Neuronal stem cell (in vitro differentiated cells): ENCODE measurements at regions not wholly inside any gene's neighbourhood (a gene's known extent, or its start where the extent isn't known, plus 50 kb on each side); places are given as distances from the start of the nearest gene placed in this dataset.
A peak's percentile ranks its signal among the peaks of the same experiment; 100 is the strongest.

Experiments used
- DNase-seq: peaks from one replicate; pipeline ENCODE4 v3.0.0-alpha.2; 2013; ENCODE audit warnings: low spot score
- H2AFZ ChIP-seq: one replicate; pipeline ENCODE4 v1.6.1; 2013; ENCODE audit warnings: mild to moderate bottlenecking, low read length, inconsistent platforms
- H2AK5ac ChIP-seq: 2 replicates; pipeline ENCODE4 v1.6.1; 2013; ENCODE audit warnings: low read depth, mild to moderate bottlenecking, inconsistent platforms, low read length, moderate library complexity, mixed read lengths
- H2BK120ac ChIP-seq: 2 replicates; pipeline ENCODE4 v1.6.1; 2013; ENCODE audit warnings: low read depth, mild to moderate bottlenecking, inconsistent platforms, low read length, moderate library complexity, mixed read lengths
- H2BK12ac ChIP-seq: one replicate; pipeline ENCODE4 v1.6.1; 2013; ENCODE audit warnings: low read length, inconsistent platforms
- H2BK15ac ChIP-seq: 2 replicates; pipeline ENCODE4 v1.6.1; 2013; ENCODE audit warnings: mild to moderate bottlenecking, low read length, inconsistent platforms, mixed read lengths
- H2BK5ac ChIP-seq: one replicate; pipeline ENCODE4 v1.6.1; 2013; ENCODE audit warnings: inconsistent platforms, mild to moderate bottlenecking, low read length, moderate library complexity
- H3K14ac ChIP-seq: one replicate; pipeline ENCODE4 v1.6.1; 2013; ENCODE audit warnings: low read length, inconsistent platforms
- H3K18ac ChIP-seq: 2 replicates; pipeline ENCODE4 v1.6.1; 2013; ENCODE audit warnings: low read length, inconsistent platforms
- H3K23ac ChIP-seq: 2 replicates; pipeline ENCODE4 v1.6.1; 2013; ENCODE audit warnings: low read depth, mild to moderate bottlenecking, mixed read lengths, low read length, inconsistent platforms; ENCODE audit not compliant: poor library complexity
- H3K27ac ChIP-seq: replicated peaks from 3 replicates; pipeline ENCODE4 v1.5.1; 2013; ENCODE audit warnings: low read length, inconsistent platforms
- H3K27me3 ChIP-seq, 3 experiments: 2 replicates each; pipeline ENCODE4 v1.6.1; 2013; ENCODE audit warnings: low read length in 3 of 3, mild to moderate bottlenecking in 2 of 3, inconsistent platforms in 1 of 3, low read depth in 1 of 3, mixed read lengths in 1 of 3, moderate library complexity in 1 of 3; ENCODE audit not compliant: control insufficient read depth in 3 of 3, insufficient read depth in 3 of 3
- H3K36me3 ChIP-seq, 2 donors: replicated peaks in 1 of 2; 2 replicates each; pipeline ENCODE4 v1.6.1; 2013; ENCODE audit warnings: low read length in 2 of 2; ENCODE audit not compliant: control insufficient read depth in 2 of 2, insufficient read depth in 2 of 2
- H3K4ac ChIP-seq: 2 replicates; pipeline ENCODE4 v1.6.1; 2013; ENCODE audit warnings: inconsistent platforms, mild to moderate bottlenecking, low read length, moderate library complexity
- H3K4me1 ChIP-seq, 2 donors: 1 replicate in 1 of 2; 2 replicates in 1 of 2; pipeline ENCODE4 v1.6.1; 2013; ENCODE audit warnings: low read length in 2 of 2, low read depth in 1 of 2; ENCODE audit not compliant: control insufficient read depth in 2 of 2, insufficient read depth in 1 of 2
- H3K4me2 ChIP-seq: one replicate; pipeline ENCODE4 v1.6.1; 2013; ENCODE audit warnings: mild to moderate bottlenecking, low read length, inconsistent platforms; ENCODE audit not compliant: insufficient read depth, poor library complexity, severe bottlenecking
- H3K4me3 ChIP-seq, 2 donors: 2 replicates each; pipeline ENCODE4 v1.5.1; 2013; ENCODE audit warnings: low read length in 2 of 2, mild to moderate bottlenecking in 2 of 2, inconsistent platforms in 1 of 2, moderate library complexity in 1 of 2
- H3K79me1 ChIP-seq: one replicate; pipeline ENCODE4 v1.6.1; 2013; ENCODE audit warnings: low read depth, mild to moderate bottlenecking, inconsistent platforms, low read length, moderate library complexity
- H3K9ac ChIP-seq: one replicate; pipeline ENCODE4 v1.6.1; 2013; ENCODE audit warnings: mild to moderate bottlenecking, low read depth, low read length, inconsistent platforms; ENCODE audit not compliant: poor library complexity
- H3K9me3 ChIP-seq, 2 donors: replicated peaks in 1 of 2; 2 replicates each; pipeline versions ENCODE3 to v1.6.1; 2013; ENCODE audit warnings: low read length in 2 of 2, mild to moderate bottlenecking in 2 of 2, inconsistent platforms in 1 of 2, low read depth in 1 of 2, mixed read lengths in 1 of 2, moderate library complexity in 1 of 2; ENCODE audit not compliant: control insufficient read depth in 2 of 2, insufficient read depth in 1 of 2
- H4K8ac ChIP-seq: one replicate; pipeline ENCODE4 v1.6.1; 2013; ENCODE audit warnings: low read depth, mild to moderate bottlenecking, inconsistent platforms, low read length, moderate library complexity
- H4K91ac ChIP-seq: one replicate; pipeline ENCODE4 v1.6.1; 2013; ENCODE audit warnings: low read length, low read depth, mild to moderate bottlenecking, inconsistent platforms; ENCODE audit not compliant: poor library complexity
- WGBS, 2 donors: extraction: QIAGEN DNeasy Blood & Tissue Kit; methylation state at CpG; one replicate each; pipeline ENCODE4 v1.1.7; 2013; ENCODE audit warnings: missing lambda C conversion rate in 2 of 2, mixed read lengths in 1 of 2; ENCODE audit not compliant: insufficient read length in 2 of 2, insufficient replicate concordance in 1 of 2; ENCODE audit errors: extremely low coverage in 2 of 2; 5-methylcytosine and 5-hydroxymethylcytosine counted together

DNA sequence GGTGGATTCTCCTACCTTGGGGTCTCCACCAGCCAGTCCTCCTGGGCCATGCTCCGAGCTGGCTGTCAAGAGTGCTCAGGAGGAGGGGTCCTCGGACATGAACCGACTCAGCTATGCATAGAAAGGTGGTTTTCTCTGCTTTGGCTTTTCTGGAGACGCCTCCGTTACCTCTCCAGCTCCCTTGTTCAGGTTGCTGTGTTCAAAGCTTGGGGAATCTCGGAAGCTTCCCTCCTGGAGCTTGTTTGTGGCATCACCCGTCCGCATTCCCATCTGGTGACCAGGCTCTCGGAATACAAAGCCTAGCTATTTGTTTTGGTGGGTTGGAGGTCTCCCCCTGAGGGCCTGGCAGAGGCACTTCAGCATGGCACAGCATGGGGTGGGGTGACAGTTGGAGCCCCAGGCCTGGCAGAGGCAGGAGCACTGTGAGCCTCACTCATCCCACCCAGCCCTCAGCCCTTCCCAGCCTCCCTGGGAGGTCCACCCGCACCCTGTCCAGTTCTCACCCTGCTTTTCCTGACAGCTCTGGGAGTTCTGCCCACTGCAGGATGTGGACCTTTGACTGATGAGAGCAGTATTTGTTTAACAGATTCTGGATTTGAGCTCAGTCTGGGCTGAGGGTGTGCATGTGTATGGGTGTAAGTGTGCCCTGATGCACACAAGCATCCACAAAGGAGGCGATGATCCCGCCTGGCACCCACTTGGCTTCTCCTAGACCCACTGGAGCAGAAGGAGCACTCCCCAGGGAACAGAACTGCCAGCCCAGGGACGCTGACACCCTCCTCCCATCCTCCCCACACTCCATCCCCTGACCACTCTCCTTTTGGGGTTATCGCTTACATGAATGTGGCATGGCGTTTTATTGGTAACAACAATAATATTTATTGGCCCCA is 107.3 kb upstream of the HS6ST1 start:
- no peaks in the 10 kb centered on the region for H3K27me3 ChIP-seq
- no peaks in the 10 kb centered on the region for H3K79me1 ChIP-seq
- no peak overlapping the region for H2AFZ ChIP-seq
- H2AK5ac ChIP-seq: no peak overlapping the region
- no peak overlapping the region for H4K8ac ChIP-seq
- H3K4ac ChIP-seq: no peak overlapping the region
- H2BK12ac ChIP-seq: no peak overlapping the region
- WGBS, 2 donors: no CpG with 5 or more reads among the region's 15 CpGs
- DNase-seq: no peak
- no peak overlapping the region for H3K9ac ChIP-seq
- H4K91ac ChIP-seq: no peak overlapping the region
- no peaks in the 10 kb centered on the region for H3K36me3 ChIP-seq
- no peak overlapping the region for H2BK5ac ChIP-seq
- H3K27ac ChIP-seq: no peak overlapping the region
- peak overlapping the region; percentile 74 for H3K18ac ChIP-seq
- H3K4me2 ChIP-seq: no peak overlapping the region
- H3K4me3 ChIP-seq: no peak overlapping the region
- H2BK15ac ChIP-seq: no peak overlapping the region
- H3K4me1 ChIP-seq: peaks cover 3 to 9% of the 10 kb centered on the region in 2 donors
- H2BK120ac ChIP-seq: no peak overlapping the region
- no peak overlapping the region for H3K14ac ChIP-seq
- H3K23ac ChIP-seq: no peak overlapping the region
- peaks cover 6 to 19% of the 10 kb centered on the region in 2 donors for H3K9me3 ChIP-seq

DNA sequence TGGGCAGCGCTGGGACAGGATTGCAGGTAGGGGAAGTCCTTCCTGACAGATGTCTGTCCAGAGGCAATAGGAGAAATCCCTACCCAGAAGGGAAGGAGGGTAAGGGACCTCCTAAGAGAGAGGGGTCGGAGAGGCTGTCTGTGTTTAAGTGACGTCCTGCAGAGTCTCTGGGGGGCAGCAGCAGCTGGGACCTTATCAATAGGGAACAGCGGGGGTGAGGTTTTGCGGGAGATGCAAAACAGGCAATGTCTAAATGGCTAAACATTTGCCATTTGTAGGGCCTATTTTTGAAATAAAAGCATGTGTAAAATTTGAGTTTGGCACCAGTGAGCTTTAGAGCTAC is 108.7 kb upstream of the HS6ST1 start:
- no CpG with 5 or more reads among the region's 5 CpGs for WGBS, 2 donors
- Histone ChIP-seq H3K18ac (no peak overlapping the region), H2AK5ac (no peak overlapping the region), H2BK120ac (no peak overlapping the region), H3K23ac (no peak overlapping the region), H3K4ac (no peak overlapping the region), H3K27me3 (no peaks in the 10 kb centered on the region), H4K91ac (no peak overlapping the region), H3K14ac (no peak overlapping the region), H2AFZ (no peak overlapping the region), H2BK5ac (no peak overlapping the region), H3K4me3 (no peak overlapping the region), H3K4me2 (no peak overlapping the region), H3K36me3 (no peaks in the 10 kb centered on the region), H2BK12ac (no peak overlapping the region), H3K4me1 (peaks cover 3 to 9% of the 10 kb centered on the region in 2 donors), H4K8ac (no peak overlapping the region), H2BK15ac (no peak overlapping the region), H3K9ac (no peak overlapping the region), H3K79me1 (no peaks in the 10 kb centered on the region), H3K9me3 (peaks cover 4 to 14% of the 10 kb centered on the region in 2 donors), H3K27ac (no peak overlapping the region)
- DNase-seq: no peak

DNA sequence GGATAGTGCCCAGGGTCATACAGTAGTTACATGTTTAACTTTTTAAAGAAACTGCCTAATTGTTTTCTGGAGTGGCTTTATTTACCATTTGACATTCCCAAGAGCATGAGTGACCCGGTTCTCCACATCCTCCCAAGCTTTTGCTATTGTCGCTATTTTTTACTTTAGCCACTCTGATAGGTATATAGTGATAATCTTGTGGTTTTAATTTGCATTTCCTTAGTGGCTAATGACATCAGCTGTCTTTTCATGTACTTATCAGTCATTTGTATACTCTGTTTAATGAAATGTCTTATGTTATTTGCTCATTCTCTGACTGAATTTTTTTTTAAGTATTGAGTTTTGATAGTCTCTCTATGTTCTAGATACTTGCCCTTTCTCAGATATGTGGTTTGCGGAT is 109.7 kb upstream of the HS6ST1 start:
- no peak overlapping the region for H3K23ac ChIP-seq
- no peak for DNase-seq
- H4K91ac ChIP-seq: no peak overlapping the region
- H3K4me1 ChIP-seq: peaks cover 3 to 9% of the 10 kb centered on the region in 2 donors
- no peak overlapping the region for H3K4me3 ChIP-seq
- no peak overlapping the region for H2BK12ac ChIP-seq
- no peak overlapping the region for H2AFZ ChIP-seq
- H2BK120ac ChIP-seq: no peak overlapping the region
- no peak overlapping the region for H3K4ac ChIP-seq
- H3K9me3 ChIP-seq: peaks cover 2 to 6% of the 10 kb centered on the region in 2 donors
- H3K36me3 ChIP-seq: no peaks in the 10 kb centered on the region
- H3K27me3 ChIP-seq: no peaks in the 10 kb centered on the region
- no peak overlapping the region for H3K27ac ChIP-seq
- no peak overlapping the region for H2BK5ac ChIP-seq
- H3K79me1 ChIP-seq: no peaks in the 10 kb centered on the region
- H3K18ac ChIP-seq: no peak overlapping the region
- H3K14ac ChIP-seq: no peak overlapping the region
- no peak overlapping the region for H4K8ac ChIP-seq
- H3K9ac ChIP-seq: no peak overlapping the region
- H3K4me2 ChIP-seq: no peak overlapping the region
- WGBS, 2 donors: no CpG with 5 or more reads among the region's 3 CpGs
- H2BK15ac ChIP-seq: no peak overlapping the region
- no peak overlapping the region for H2AK5ac ChIP-seq

DNA sequence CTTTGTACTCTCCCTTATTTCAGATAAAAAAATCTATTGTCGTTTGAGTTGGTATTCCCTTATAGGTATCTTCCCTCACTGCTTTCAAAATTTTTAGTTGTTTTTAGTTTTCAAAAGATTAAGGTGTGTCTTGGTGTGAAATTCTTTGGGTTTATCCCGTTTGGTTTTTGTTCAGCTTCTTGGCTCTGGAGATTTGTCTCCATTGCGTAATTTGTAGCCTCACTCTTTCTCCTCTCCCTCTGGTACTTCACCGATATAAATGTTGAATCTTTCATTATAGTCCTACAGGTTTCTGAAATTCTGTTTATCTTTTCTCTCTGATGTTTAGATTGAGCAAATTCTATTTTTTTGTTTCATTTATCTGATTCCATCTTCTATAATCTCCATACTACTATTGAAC is 113.8 kb upstream of the HS6ST1 start:
- no peak overlapping the region for H3K4ac ChIP-seq
- H3K4me3 ChIP-seq: no peak overlapping the region
- no peak overlapping the region for H2BK15ac ChIP-seq
- H2BK12ac ChIP-seq: no peak overlapping the region
- H2BK120ac ChIP-seq: no peak overlapping the region
- no peak overlapping the region for H2BK5ac ChIP-seq
- H3K27ac ChIP-seq: no peak overlapping the region
- no peak overlapping the region for H3K4me2 ChIP-seq
- peaks cover 0 to 5% of the 10 kb centered on the region in 2 donors for H3K4me1 ChIP-seq
- no peak overlapping the region for H3K9ac ChIP-seq
- no peak overlapping the region for H2AFZ ChIP-seq
- H4K91ac ChIP-seq: no peak overlapping the region
- H3K79me1 ChIP-seq: no peaks in the 10 kb centered on the region
- no peaks in the 10 kb centered on the region for H3K36me3 ChIP-seq
- no peak overlapping the region for H3K23ac ChIP-seq
- no peak overlapping the region for H3K14ac ChIP-seq
- DNase-seq: no peak
- no CpG with 5 or more reads among the region's 4 CpGs for WGBS, 2 donors
- no peak overlapping the region for H2AK5ac ChIP-seq
- H3K9me3 ChIP-seq: peaks cover 0 to 6% of the 10 kb centered on the region in 2 donors
- no peak overlapping the region for H3K18ac ChIP-seq
- no peaks in the 10 kb centered on the region for H3K27me3 ChIP-seq
- no peak overlapping the region for H4K8ac ChIP-seq
